Activated CD8-positive, alpha-beta memory T cell treated with anti-CD3 and anti-CD28 coated beads for 4 hours (primary cell): ENCODE measurements at regions not wholly inside any gene's neighbourhood (a gene's known extent, or its start where the extent isn't known, plus 50 kb on each side); places are given as distances from the start of the nearest gene placed in this dataset.

Experiments
- DNase-seq, 2 donors: peaks; one replicate each; pipeline ENCODE4 v3.0.0-alpha.2; 2020; ENCODE audit warnings: low read depth in 2 of 2

DNA sequence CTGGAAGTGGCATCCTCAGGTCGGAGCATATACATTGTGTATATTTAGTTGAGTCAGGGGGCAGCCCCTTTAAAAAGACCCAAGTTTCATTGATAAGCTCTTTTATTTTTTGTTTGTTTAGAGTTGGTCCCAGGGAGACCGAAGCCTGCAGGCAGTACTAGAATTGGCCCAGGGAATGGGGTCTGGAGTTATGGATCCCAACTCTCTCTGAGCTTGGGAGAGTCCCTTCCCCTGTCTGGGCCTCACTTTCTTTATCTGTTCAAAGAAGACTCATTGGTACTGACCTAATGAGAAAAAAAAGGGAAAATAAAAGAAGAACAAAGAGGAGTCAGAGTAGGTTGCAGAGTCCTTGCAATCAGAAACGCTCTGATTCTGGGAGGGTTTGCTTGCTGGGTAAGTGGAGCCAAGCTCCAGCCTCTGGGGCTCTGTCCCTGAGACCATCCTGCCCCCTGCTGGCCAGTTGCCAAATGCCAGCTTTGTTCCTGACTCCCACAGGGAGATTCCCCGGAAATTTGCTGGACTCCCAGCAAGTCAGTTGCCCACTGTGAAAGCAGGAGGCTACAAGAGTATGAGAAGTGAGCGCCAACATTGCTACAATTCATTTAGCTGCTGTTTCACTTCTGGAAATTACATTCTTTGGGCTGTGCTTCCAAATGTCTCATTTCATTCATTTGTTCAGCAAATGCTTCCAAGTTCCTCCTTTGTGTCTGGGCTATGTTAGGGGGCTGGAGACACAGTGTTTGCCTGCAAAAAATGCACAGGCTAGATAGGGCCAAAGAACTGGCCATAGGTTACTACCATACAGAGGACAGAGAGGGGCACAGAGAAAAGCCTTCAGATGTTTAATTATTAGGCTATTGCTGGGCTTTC, 156.2 kb downstream of the MELK start:
- peak in 1 of 2 donors; percentile 19 for DNase-seq

DNA sequence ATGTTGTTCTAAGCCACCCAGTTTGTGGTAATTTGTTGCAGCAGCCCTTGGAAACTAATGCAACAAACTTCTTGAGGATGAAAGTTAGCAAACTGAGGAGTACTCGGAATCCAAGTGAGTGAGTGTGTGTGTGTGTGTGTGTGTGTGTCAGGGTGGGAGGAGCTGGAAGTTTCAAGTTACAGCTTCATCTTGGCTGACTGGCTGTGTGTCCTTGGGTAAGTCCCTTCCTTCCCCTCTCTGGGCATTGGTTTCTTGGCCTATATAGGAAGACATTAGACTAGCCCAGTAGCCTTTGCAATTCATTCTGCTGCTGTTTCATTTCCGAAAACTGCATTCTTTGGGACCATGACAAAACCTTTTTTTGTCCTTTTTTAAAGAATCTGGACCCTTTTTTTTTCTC, 157.2 kb downstream of the MELK start:
- no peak for DNase-seq

DNA sequence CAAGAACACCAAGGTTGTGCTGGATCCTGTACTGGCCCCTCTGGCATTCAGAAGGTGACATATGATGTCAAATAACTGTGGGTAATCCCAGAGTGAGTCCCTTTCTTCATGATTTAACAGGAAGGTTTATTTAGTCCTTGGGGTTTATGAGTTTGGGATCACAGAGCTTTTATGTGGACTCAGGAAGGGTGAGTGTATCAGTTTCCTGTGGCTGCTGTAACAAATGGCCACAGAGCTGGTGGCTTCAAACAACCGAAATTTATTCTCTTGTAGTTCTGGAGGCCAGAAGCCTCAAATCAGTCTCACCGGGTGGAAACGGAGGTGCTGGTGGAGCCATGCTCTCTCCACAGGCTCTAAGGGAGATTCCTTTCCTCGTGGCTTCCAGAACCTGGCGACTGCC, 157.7 kb downstream of the MELK start:
- DNase-seq, result no peak

GRCh38 chr9:36731068-36731956, 158.6 kb downstream of the MELK start:
- no peak for DNase-seq

GRCh38 chr9:36734737-36735136, 162.0 kb downstream of the MELK start:
- DNase-seq, result no peak

DNA sequence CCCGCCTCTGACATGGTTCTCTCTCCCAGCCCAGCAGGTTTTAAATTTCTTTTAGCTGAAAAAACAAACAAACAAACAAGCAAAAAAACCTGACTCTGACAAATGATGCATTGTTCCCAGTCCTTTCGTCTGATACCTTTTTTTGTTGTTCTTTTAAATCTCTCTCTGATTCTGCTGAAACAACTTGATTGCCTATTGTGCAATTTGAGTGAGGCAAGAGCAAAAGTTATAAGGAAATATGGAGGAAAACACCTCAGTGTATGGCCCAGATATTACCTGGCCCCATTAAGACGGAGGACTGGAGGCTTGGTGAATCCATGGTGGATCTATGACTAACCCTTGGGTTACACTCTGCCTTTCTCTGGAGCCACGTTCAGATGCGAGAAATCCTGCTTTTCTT, 164.0 kb downstream of the MELK start:
- no peak for DNase-seq

GRCh38 chr9:36738318-36738976, 165.8 kb downstream of the MELK start:
- DNase-seq, result no peak

GRCh38 chr9:36739373-36740116, 166.8 kb downstream of the MELK start:
- DNase-seq, result no peak

- no peak for DNase-seq
Observed at GRCh38 chr9:36742264-36742663, 169.6 kb downstream of the MELK start.

DNA sequence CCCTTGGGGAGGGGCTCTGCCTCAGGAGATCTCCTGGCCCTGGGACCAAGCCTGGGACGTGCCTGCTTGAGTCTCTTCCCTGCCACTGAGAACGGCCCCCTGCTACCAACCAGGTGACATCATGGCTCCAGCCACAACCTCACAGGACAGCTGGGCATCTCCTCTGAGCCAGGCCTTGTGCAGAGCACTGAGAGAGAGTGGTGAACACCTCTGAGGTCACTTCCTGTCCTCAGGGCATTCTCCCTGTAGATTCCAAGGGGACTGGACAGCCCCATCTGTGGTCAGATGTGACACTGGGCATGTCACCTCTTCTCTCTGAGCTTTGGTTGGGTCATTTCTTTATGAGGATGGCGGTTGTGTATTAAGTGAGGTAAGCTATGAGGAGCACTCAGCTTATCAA, 172.0 kb downstream of the MELK start:
- DNase-seq, result no peak

DNA sequence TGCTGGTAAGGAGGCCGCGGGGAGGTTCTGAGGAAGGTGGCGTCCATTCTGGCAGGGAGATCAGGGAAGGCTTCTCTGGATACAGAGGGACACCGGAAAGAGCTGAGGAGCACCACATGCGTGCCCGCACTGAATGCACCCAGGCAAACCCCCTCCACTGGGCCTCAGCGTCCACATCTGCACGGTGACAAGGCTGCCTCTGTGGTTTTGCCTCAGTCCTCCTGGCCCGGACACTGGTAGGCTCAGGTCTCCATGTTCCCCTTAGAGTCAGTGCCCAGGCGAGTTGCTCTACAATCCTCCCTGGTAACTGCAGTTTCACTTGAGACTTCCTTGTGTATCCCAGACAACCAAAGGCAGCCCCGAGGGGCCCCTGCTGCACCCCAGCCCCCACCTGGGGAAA, 173.3 kb downstream of the MELK start:
- DNase-seq, result no peak

DNA sequence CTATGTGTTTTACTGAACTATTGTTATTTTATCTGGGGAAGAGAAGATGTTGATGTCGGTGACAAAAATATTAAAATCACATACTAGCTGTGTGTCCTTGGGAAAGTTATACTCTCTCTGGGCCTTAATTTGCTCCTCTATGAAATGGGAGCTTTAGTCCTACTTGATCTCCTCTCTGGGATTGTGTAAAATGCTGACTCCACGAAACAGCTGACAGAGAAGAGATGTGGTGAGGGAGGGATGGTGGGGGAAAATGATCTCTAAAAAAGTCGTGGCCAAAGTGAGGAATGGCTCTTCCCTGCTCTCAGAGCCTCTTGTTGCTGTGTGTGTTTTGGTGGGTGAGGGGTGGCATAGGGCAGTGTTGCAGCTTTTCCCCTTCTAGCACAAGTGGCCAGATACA, 173.7 kb downstream of the MELK start:
- no peak for DNase-seq

- no peak for DNase-seq
Observed at GRCh38 chr9:36748322-36748899, 175.7 kb downstream of the MELK start.

DNA sequence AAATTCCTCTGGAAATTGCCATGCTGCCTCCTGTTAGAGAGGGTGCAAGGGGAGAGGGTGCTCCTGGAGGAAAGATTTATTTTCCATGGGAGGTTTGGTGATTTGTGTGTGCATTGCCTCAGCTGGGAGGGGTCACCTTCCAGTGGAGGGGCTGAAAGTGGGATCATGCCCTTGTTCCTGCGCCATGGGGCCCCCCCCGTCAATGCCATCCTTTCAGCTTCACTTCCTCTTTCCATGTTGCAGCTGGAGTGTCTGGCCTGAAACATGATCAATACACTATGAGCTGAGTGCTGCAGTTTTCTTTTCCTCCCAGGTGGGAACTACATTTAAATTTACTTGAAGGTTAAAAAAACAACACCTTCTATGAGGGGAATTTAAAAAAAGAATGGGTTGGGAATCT, 176.8 kb downstream of the MELK start:
- no peak for DNase-seq

- no peak for DNase-seq
Observed at GRCh38 chr9:36750630-36751029, 177.9 kb downstream of the MELK start.

- DNase-seq, result no peak
Observed at GRCh38 chr9:36755019-36755418, 182.3 kb downstream of the MELK start.

GRCh38 chr9:36759141-36759540, 186.4 kb downstream of the MELK start:
- DNase-seq, result no peak

- DNase-seq, result no peak
Observed at GRCh38 chr9:36759976-36760375, 187.3 kb downstream of the MELK start.

DNA sequence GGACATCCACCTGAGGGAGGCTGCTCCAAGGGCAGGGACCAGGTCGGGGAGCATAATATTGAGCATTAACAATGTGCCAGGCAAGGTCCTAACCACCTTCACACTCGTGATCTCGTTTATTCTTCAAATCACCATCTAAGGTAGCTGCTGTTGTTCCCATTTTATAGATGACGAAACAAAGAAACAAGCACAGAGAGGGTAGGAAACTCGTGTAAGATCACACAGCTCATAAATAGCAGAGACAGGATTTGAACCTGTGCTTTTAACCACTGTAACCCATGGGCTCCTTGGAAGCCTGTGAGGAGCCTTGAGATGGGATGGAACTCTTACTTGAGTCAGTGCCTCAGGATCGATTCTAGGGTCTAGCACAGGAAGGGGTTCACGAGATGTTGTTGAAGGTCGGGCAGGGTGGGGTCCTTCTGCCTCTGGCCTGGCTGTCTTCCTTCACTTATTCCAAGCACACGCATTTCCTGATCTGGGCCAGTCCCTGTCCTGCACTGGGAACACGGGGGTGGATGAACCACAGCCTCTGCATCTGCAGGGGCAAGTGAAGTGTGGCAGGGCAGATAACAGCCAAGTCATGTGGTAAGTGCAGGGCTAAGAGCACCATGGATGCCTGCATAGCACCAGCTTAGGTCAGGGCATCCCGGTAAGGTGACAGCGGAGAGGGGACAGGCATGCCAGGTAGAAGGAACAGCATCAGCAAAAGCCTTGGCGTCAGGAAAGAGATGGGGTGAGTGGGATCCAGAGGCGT, 188.1 kb downstream of the MELK start:
- no peak for DNase-seq

GRCh38 chr9:36762958-36763357, 190.3 kb downstream of the MELK start:
- DNase-seq, result no peak

- DNase-seq, result no peak
Observed at GRCh38 chr9:36763778-36764177, 191.1 kb downstream of the MELK start.
